ENCODE measurements at regions not wholly inside any gene's neighbourhood (a gene's known extent, or its start where the extent isn't known, plus 50 kb on each side); places are given as distances from the start of the nearest gene placed in this dataset.

DNA sequence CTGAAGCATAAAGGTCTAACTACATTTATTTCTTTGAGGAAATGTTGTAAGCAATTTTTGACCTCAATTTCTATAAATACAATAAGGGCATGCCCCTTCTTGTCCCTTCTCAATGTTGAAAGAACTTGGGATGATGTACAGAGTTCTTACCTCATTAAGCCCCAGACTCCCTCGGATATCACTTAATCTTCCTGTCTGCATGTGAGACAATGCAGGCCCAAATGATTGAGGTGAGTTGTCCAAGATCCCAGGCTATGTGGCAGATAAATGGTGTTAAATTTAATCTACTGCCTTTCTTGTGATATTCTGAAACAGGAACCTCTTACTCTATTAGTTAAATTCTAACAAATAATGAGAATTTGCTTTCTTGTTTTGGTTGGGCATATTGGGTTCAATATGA, 1073.4 kb upstream of the GYPC start:
- TF ChIP-seq, protein P1, sequence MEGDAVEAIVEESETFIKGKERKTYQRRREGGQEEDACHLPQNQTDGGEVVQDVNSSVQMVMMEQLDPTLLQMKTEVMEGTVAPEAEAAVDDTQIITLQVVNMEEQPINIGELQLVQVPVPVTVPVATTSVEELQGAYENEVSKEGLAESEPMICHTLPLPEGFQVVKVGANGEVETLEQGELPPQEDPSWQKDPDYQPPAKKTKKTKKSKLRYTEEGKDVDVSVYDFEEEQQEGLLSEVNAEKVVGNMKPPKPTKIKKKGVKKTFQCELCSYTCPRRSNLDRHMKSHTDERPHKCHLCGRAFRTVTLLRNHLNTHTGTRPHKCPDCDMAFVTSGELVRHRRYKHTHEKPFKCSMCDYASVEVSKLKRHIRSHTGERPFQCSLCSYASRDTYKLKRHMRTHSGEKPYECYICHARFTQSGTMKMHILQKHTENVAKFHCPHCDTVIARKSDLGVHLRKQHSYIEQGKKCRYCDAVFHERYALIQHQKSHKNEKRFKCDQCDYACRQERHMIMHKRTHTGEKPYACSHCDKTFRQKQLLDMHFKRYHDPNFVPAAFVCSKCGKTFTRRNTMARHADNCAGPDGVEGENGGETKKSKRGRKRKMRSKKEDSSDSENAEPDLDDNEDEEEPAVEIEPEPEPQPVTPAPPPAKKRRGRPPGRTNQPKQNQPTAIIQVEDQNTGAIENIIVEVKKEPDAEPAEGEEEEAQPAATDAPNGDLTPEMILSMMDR (IDR thresholded peaks at IDR 0.05 in 8 of 11, conservative IDR thresholded peaks at IDR 0.05 in 3 of 11): no peak
- no peak for TF ChIP-seq POLR2AphosphoS5 (IDR thresholded peaks at IDR 0.05)

All from spleen (tissue), 7 donors.